HT-29 (cell line): ENCODE measurements at regions not wholly inside any gene's neighbourhood (a gene's known extent, or its start where the extent isn't known, plus 50 kb on each side); places are given as distances from the start of the nearest gene placed in this dataset.

Experiments used
- DNase-seq: peaks from one replicate; pipeline ENCODE4 v3.0.0-alpha.2; 2015; ENCODE audit warnings: low spot score

- DNase-seq: peak; percentile 43
These were observed 51.2 kb upstream of the ULK4 start for GRCh38 chr3:42012935-42013690.

DNA sequence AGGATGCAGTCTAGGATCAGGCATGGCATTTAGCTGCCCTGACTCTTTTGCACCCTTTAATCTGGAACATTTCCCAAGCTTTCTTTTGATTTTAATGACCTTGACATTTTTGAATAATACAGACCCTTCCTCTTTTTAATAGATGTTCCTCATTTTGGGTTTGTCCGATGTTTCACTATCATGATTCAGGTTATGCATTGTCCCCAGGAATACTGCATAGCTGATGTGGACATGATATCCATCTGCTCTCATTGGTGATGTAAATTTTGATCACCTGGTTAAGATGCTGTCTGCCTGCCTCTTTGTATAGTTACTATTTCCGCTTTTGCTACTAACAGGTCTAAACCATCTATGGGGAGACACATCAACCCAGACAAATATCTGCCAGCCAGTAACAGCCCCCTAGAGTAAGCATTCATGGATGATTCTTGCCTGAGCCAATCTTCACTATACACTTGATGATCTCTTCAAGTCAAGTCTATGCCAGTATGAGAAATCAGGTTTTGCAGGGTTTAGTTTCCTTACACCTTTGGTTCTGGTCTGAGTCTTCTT lies 50.6 kb upstream of the ULK4 start:
- DNase-seq: no peak
